WTC11 (cell line): ENCODE measurements at regions not wholly inside any gene's neighbourhood (a gene's known extent, or its start where the extent isn't known, plus 50 kb on each side); places are given as distances from the start of the nearest gene placed in this dataset.

Source experiments
- ATAC-seq: fragments of 200-7000 bp; cut with Tn5 transposase; 2 replicates; pipeline ENCODE4 v1.10.0; 2021; ENCODE audit warnings: mild to moderate bottlenecking, moderate library complexity
- CTCF ChIA-PET: fragments of 300-600 bp; sonication (Branson Sonifier 250); formaldehyde crosslinking; loops from one replicate; lab custom pipeline; 2021; ENCODE audit warnings: antibody characterized with exemption; lab: Charles Lee
- POLR2A ChIA-PET: fragments of 350-600 bp; sonication (Branson Sonifier 250); formaldehyde crosslinking; loops from one replicate; lab custom pipeline; 2021; ENCODE audit warnings: antibody characterized with exemption; lab: Charles Lee
- DNase-seq: peaks from one replicate; pipeline ENCODE4 v3.0.0; 2021; ENCODE audit warnings: low spot score
- H3K27ac Mint-ChIP-seq: 2 replicates; pipeline ENCODE4 v1.8.0; 2021; ENCODE audit warnings: mixed read lengths
- H3K27me3 Mint-ChIP-seq: 2 replicates; pipeline ENCODE4 v1.8.0; 2021; ENCODE audit warnings: low read depth, mild to moderate bottlenecking, moderate library complexity, mixed read lengths
- H3K36me3 Mint-ChIP-seq: 2 replicates; pipeline ENCODE4 v1.8.0; 2021; ENCODE audit warnings: mixed read lengths
- H3K4me1 Mint-ChIP-seq: 2 replicates; pipeline ENCODE4 v1.8.0; 2022; ENCODE audit warnings: mixed read lengths
- H3K4me3 Mint-ChIP-seq: 2 replicates; pipeline ENCODE4 v1.8.0; 2021; ENCODE audit warnings: mild to moderate bottlenecking, moderate library complexity, mixed read lengths
- H3K9me3 Mint-ChIP-seq: 2 replicates; pipeline ENCODE4 v1.8.0; 2021; ENCODE audit warnings: mixed read lengths
- CTCF ChIP-seq: fragments of 200-600 bp; IDR thresholded peaks from 2 replicates; pipeline ENCODE4 v1.8.0; 2022; ENCODE audit warnings: antibody characterized with exemption
- E2F4 ChIP-seq: sonication (generic); formaldehyde crosslinking; IDR thresholded peaks from 2 replicates; pipeline ENCODE4 v1.8.1; 2022; ENCODE audit warnings: low read depth, mild to moderate bottlenecking, moderate library complexity, missing genetic modification reagents, borderline replicate concordance
- FOXP1 ChIP-seq: sonication (generic); formaldehyde crosslinking; IDR thresholded peaks from 2 replicates; pipeline ENCODE4 v1.8.0; 2022; ENCODE audit warnings: missing genetic modification reagents, mild to moderate bottlenecking, moderate library complexity, borderline replicate concordance
- GABPB1 ChIP-seq: sonication (generic); formaldehyde crosslinking; IDR thresholded peaks from 2 replicates; pipeline ENCODE4 v1.8.1; 2023; ENCODE audit warnings: mild to moderate bottlenecking, missing genetic modification reagents
- GRHL2 ChIP-seq: fragments of 250-450 bp; sonication (Bioruptor Pico); IDR thresholded peaks from 2 replicates; pipeline ENCODE4 v1.8.0; 2022; ENCODE audit warnings: mild to moderate bottlenecking, moderate library complexity; ENCODE audit not compliant: insufficient replicate concordance, severe bottlenecking
- IRF2 ChIP-seq: sonication (generic); formaldehyde crosslinking; IDR thresholded peaks from 2 replicates; pipeline ENCODE4 v1.8.0; 2022; ENCODE audit warnings: low read depth, missing genetic modification reagents, borderline replicate concordance
- JUN ChIP-seq: sonication (generic); formaldehyde crosslinking; IDR thresholded peaks from 2 replicates; pipeline ENCODE4 v1.8.0; 2023; ENCODE audit warnings: mild to moderate bottlenecking, missing genetic modification reagents
- NFE2L1 ChIP-seq: sonication (generic); formaldehyde crosslinking; IDR thresholded peaks from 2 replicates; pipeline ENCODE4 v1.8.1; 2023; ENCODE audit warnings: missing genetic modification reagents
- PRDM15 ChIP-seq: sonication (generic); formaldehyde crosslinking; IDR thresholded peaks from 2 replicates; pipeline ENCODE4 v1.8.0; 2022; ENCODE audit warnings: missing genetic modification reagents
- PREB ChIP-seq: sonication (generic); formaldehyde crosslinking; IDR thresholded peaks from 2 replicates; pipeline ENCODE4 v1.8.1; 2022; ENCODE audit warnings: mild to moderate bottlenecking, missing genetic modification reagents, moderate library complexity, borderline replicate concordance
- RELA ChIP-seq: sonication (generic); formaldehyde crosslinking; IDR thresholded peaks from 2 replicates; pipeline ENCODE4 v1.8.1; 2022; ENCODE audit warnings: missing genetic modification reagents, mild to moderate bottlenecking, borderline replicate concordance
- USF2 ChIP-seq: sonication (generic); formaldehyde crosslinking; IDR thresholded peaks from 2 replicates; pipeline ENCODE4 v1.8.1; 2023; ENCODE audit warnings: mild to moderate bottlenecking, missing genetic modification reagents, moderate library complexity
- ZNF121 ChIP-seq: sonication (generic); formaldehyde crosslinking; IDR thresholded peaks from 2 replicates; pipeline ENCODE4 v1.8.0; 2023; ENCODE audit warnings: missing genetic modification reagents
- ZNF263 ChIP-seq: sonication (generic); formaldehyde crosslinking; IDR thresholded peaks from 2 replicates; pipeline ENCODE4 v1.8.1; 2022; ENCODE audit warnings: low read depth, mild to moderate bottlenecking, moderate library complexity, missing genetic modification reagents
- ZNF396 ChIP-seq: fragments of 250-450 bp; sonication (Bioruptor Pico); IDR thresholded peaks from 2 replicates; pipeline ENCODE4 v1.8.0; 2021; ENCODE audit warnings: mild to moderate bottlenecking, moderate library complexity, borderline replicate concordance
- ZNF512 ChIP-seq: sonication (generic); formaldehyde crosslinking; IDR thresholded peaks from 2 replicates; pipeline ENCODE4 v1.8.1; 2022; ENCODE audit warnings: missing genetic modification reagents, borderline replicate concordance

GRCh38 chr13:67330149-67330548 lies 100.0 kb upstream of the PCDH9 start:
- no peaks in the 10 kb centered on the region for H3K36me3 Mint-ChIP-seq
- no peaks in the 10 kb centered on the region for H3K27me3 Mint-ChIP-seq
- CTCF ChIA-PET: interaction anchor here (1.7 kb wide), 1 partner anchor 86 kb away, joined by 4 read pairs; no protein-coding TSS in a partner anchor
- H3K4me1 Mint-ChIP-seq: no peaks in the 10 kb centered on the region
- ATAC-seq: no peak
- H3K9me3 Mint-ChIP-seq: no peaks in the 10 kb centered on the region
- H3K27ac Mint-ChIP-seq: no peak overlapping the region
- H3K4me3 Mint-ChIP-seq: no peak overlapping the region
- POLR2A ChIA-PET: no interaction called here
- TF ChIP-seq GRHL2 (no peak), USF2 (CRISPR knock-in tag) (no peak), PRDM15 (no peak), IRF2 (CRISPR knock-in tag) (no peak), ZNF396 (no peak), GABPB1 (CRISPR knock-in tag) (no peak), NFE2L1 (no peak), ZNF512 (no peak), CTCF (no peak)
- TF ChIP-seq, all 79 proteins: peak for 0
- no peak for DNase-seq

GRCh38 chr13:67328895-67329294 lies 98.8 kb upstream of the PCDH9 start:
- no peaks in the 10 kb centered on the region for H3K9me3 Mint-ChIP-seq
- TF ChIP-seq E2F4 (CRISPR knock-in tag) (no peak), RELA (CRISPR knock-in tag) (no peak), ZNF121 (no peak), FOXP1 (CRISPR knock-in tag) (no peak), PREB (CRISPR knock-in tag) (no peak), ZNF263 (CRISPR knock-in tag) (no peak), JUN (CRISPR knock-in tag) (no peak)
- TF ChIP-seq, all 79 proteins: peak for 0
- ChIA-PET POLR2A (no interaction called here), CTCF (interaction anchor here (1.7 kb wide), 1 partner anchor 87 kb away, joined by 4 read pairs; no protein-coding TSS in a partner anchor)
- Mint-ChIP-seq H3K27ac (no peak overlapping the region), H3K27me3 (no peaks in the 10 kb centered on the region), H3K36me3 (no peaks in the 10 kb centered on the region), H3K4me1 (no peaks in the 10 kb centered on the region), H3K4me3 (no peak overlapping the region)
- no peak for ATAC-seq
- DNase-seq: no peak
